OCI-M2 (cell line): ENCODE measurements at regions not wholly inside any gene's neighbourhood (a gene's known extent, or its start where the extent isn't known, plus 50 kb on each side); places are given as distances from the start of the nearest gene placed in this dataset.

Experiments
- DNase-seq: peaks from one replicate; lab custom pipeline; 2025; ENCODE audit not compliant: unreplicated experiment; lab: John Stamatoyannopoulos, UW

DNA sequence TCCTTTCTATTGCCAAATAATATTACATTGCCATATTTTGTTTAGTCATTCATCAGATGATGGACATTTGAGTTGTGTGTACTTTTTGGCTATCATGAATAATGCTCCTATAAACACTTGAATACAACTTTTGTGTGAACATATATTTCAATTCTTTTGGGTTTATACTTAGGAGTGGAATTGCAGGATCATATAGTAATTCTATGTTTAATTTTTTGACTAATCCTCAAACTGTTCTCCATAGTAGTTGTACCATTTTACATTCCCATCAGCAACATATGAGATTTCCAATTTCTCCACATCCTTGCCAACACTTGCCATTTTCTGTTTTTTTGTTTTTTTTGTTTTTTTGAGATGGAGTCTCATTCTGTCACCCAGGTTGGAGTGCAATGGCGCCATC lies 87.2 kb downstream of the B3GNT2 start:
- DNase-seq: no peak

DNA sequence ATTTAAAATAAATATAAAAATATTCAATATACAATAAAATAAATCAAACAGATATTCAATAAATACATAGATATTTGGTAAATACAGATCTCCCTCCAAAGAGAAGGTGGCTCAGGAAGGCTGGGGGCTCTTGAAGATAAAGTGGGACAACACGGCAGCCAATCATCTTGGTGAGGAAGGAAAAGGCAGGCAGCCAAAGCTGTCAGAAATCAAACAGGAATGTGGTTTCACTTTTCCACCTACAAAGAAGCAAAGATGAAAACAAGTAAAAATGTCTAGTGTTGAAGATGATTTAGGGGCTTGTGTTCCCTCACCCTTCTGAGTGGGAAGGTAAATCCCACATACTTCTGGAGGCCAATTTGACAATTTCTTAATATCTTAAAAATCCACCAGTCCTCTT lies 85.7 kb downstream of the B3GNT2 start:
- DNase-seq: no peak

GRCh38 chr2:62277688-62278087 lies 81.8 kb downstream of the B3GNT2 start:
- DNase-seq: no peak
